Mesothelial cell of epicardium (in vitro differentiated cells): ENCODE measurements at regions not wholly inside any gene's neighbourhood (a gene's known extent, or its start where the extent isn't known, plus 50 kb on each side); places are given as distances from the start of the nearest gene placed in this dataset.

Experiments
- DNase-seq, 2 experiments: peaks; one replicate each; pipeline ENCODE4 v3.0.0; 2021; ENCODE audit warnings: low spot score in 2 of 2; ENCODE audit not compliant: unreplicated experiment in 2 of 2
- H3K27ac Mint-ChIP-seq: 2 replicates; pipeline ENCODE4 v1.8.0; 2021; ENCODE audit warnings: mixed read lengths
- H3K27me3 Mint-ChIP-seq: 2 replicates; pipeline ENCODE4 v1.8.0; 2021; ENCODE audit warnings: low read depth, mixed read lengths
- H3K36me3 Mint-ChIP-seq: 2 replicates; pipeline ENCODE4 v1.8.0; 2021; ENCODE audit warnings: mixed read lengths
- H3K4me1 Mint-ChIP-seq: 2 replicates; pipeline ENCODE4 v1.8.0; 2021; ENCODE audit warnings: mixed read lengths
- H3K4me3 Mint-ChIP-seq: 2 replicates; pipeline ENCODE4 v1.8.0; 2021; ENCODE audit warnings: mild to moderate bottlenecking, moderate library complexity, mixed read lengths
- H3K9me3 Mint-ChIP-seq: 2 replicates; pipeline ENCODE4 v1.8.0; 2021; ENCODE audit warnings: mixed read lengths
- TF ChIP-seq, protein P1 (sequence below): fragments of 200-600 bp; sonication (generic); IDR thresholded peaks from one replicate; pipeline ENCODE4 v1.5.0; 2021; ENCODE audit warnings: antibody characterized with exemption; ENCODE audit not compliant: unreplicated experiment

DNA sequence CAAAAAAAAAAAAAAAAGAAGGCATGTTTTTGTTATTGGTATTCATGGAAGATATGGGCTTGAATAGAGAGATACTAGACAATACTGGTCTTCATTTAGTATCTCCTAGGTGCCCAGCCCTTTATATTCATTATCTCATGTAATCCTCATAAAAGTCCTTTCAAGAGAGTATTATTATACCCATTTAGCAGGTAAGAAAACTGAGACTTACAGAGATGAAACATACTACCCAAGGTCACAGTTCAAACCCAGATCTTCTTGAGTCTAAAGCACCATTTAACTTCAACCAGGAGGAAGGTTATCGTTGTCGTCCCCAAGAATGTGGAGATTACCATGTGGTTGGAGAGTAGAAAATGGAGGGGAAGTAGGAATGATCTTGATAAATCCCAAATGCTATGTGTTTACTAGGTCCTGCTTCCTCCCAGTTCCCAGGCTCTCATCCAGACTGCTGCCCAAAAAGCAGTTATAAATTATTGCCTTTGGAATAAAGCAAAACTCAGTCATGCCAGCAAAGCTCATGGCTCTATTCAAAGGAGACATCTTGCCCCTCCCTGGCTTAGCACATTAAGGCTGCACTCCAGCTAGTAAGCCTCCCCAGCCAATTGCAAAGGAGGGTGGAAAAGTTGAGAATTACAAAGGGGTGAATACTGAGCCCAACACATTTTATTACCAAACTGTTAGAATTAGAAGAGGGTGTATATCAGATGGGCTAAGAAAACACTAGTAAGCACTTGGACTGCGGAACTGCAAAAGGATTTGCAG, 163.9 kb downstream of the PIK3R1 start:
- DNase-seq, result no peak
- Mint-ChIP-seq H3K4me1 (peaks cover 26% of the 10 kb centered on the region), H3K27ac (peak overlapping the region; percentile 44), H3K36me3 (no peaks in the 10 kb centered on the region), H3K27me3 (no peaks in the 10 kb centered on the region), H3K9me3 (peaks cover 5% of the 10 kb centered on the region), H3K4me3 (no peak overlapping the region)
- TF ChIP-seq, protein P1, sequence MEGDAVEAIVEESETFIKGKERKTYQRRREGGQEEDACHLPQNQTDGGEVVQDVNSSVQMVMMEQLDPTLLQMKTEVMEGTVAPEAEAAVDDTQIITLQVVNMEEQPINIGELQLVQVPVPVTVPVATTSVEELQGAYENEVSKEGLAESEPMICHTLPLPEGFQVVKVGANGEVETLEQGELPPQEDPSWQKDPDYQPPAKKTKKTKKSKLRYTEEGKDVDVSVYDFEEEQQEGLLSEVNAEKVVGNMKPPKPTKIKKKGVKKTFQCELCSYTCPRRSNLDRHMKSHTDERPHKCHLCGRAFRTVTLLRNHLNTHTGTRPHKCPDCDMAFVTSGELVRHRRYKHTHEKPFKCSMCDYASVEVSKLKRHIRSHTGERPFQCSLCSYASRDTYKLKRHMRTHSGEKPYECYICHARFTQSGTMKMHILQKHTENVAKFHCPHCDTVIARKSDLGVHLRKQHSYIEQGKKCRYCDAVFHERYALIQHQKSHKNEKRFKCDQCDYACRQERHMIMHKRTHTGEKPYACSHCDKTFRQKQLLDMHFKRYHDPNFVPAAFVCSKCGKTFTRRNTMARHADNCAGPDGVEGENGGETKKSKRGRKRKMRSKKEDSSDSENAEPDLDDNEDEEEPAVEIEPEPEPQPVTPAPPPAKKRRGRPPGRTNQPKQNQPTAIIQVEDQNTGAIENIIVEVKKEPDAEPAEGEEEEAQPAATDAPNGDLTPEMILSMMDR, result no peak

DNA sequence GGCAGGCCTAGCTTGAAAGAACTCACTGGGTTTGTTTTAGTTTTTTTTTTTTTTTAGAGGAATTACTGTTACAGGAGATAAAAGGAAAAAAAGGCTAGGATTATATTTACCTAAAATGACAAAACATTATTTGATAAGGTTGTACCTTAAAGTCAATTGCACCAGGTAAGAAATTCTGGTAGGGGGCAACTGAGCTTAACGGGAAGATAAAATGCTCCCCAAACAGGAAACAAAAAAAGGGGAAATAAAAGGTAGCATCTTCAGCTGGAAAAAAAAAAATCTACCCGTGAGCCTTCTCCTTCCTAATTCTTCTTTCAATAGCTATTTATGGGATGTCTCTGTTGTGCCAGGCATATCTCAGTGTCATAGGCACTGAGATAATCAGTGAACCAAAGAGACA, 164.5 kb downstream of the PIK3R1 start:
- Mint-ChIP-seq H3K36me3 (no peaks in the 10 kb centered on the region), H3K9me3 (peaks cover 5% of the 10 kb centered on the region), H3K27me3 (no peaks in the 10 kb centered on the region), H3K4me1 (peaks cover 28% of the 10 kb centered on the region), H3K27ac (peak overlapping the region; percentile 44), H3K4me3 (no peak overlapping the region)
- DNase-seq, result no peak
- TF ChIP-seq, protein P1, result no peak

DNA sequence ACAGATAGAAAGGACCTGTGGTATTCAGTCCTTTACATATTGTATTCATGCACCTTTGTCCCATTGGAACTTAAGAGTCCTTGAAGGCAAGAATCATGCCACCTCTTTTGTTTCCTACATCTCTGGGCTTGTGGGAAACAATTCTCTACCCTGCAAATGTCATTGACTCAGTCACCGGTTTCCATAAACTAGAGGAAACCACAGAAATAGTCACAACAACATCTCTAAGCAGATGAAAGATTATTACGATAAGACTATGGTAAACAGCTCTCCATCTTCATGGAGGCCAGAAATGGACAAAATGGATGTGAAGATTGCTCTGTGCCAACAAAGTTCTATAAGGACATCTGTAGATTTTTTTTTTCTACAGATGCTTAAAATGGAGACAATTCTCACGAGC, 165.5 kb downstream of the PIK3R1 start:
- peaks cover 28% of the 10 kb centered on the region for H3K4me1 Mint-ChIP-seq
- no peaks in the 10 kb centered on the region for H3K27me3 Mint-ChIP-seq
- peaks cover 5% of the 10 kb centered on the region for H3K9me3 Mint-ChIP-seq
- H3K36me3 Mint-ChIP-seq, result no peaks in the 10 kb centered on the region
- no peak overlapping the region for H3K4me3 Mint-ChIP-seq
- TF ChIP-seq, protein P1, result no peak
- no peak overlapping the region for H3K27ac Mint-ChIP-seq
- no peak for DNase-seq

DNA sequence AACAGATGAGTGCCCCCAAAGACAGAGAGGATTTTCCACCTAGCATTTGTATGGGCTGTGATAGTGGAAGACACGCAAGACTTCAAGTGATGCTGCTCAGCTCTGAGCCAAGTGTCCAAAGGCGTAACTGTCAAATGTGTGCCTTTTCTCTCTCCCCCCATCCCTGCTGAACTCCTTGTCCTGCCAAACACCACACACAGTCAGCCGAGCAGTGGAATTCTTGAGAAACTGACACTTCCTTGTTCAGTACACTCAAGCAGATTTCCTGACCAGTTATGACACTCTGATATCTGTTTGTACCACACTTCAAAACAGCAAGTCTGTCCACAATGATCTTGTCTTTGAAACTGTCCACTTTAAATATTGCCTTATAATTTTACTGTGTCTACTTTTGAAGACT, 166.4 kb downstream of the PIK3R1 start:
- no peak overlapping the region for H3K27ac Mint-ChIP-seq
- H3K4me1 Mint-ChIP-seq, result peaks cover 22% of the 10 kb centered on the region
- no peak overlapping the region for H3K4me3 Mint-ChIP-seq
- TF ChIP-seq, protein P1, result no peak
- peaks cover 13% of the 10 kb centered on the region for H3K9me3 Mint-ChIP-seq
- no peak for DNase-seq
- H3K36me3 Mint-ChIP-seq, result peaks cover 2% of the 10 kb centered on the region
- no peaks in the 10 kb centered on the region for H3K27me3 Mint-ChIP-seq

DNA sequence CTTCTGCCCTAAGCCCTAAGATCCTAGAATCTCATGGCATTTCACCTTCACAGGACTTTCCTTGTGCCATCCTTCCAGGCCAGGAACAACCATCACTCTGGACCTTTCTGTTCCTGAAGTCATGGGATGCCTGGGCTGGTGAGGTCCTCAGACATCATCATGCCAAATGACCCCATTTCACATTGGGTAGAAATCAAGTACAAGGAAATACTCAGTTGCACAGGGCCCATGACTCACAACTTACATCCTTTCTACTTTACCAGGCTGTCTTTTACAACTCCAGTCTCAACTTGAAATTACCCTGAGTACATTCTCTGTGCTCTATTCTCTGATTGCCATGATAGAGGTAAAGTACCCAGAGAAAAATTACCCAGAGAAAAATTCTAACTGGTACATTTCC, 167.1 kb downstream of the PIK3R1 start:
- Mint-ChIP-seq H3K9me3 (peaks cover 13% of the 10 kb centered on the region), H3K27ac (no peak overlapping the region), H3K27me3 (no peaks in the 10 kb centered on the region), H3K36me3 (peaks cover 2% of the 10 kb centered on the region), H3K4me3 (no peak overlapping the region), H3K4me1 (peaks cover 20% of the 10 kb centered on the region)
- TF ChIP-seq, protein P1, result no peak
- DNase-seq, result no peak
